ENCODE measurements at regions not wholly inside any gene's neighbourhood (a gene's known extent, or its start where the extent isn't known, plus 50 kb on each side); places are given as distances from the start of the nearest gene placed in this dataset.

- TF ChIP-seq POLR2A (IDR thresholded peaks at IDR 0.05; ENCODE audit: low read depth, low read length), result no peak
- TF ChIP-seq CTCF (IDR thresholded peaks at IDR 0.05; ENCODE audit: extremely low read depth in 1 of 2, insufficient read depth in 1 of 2, low read depth in 1 of 2, low read length in 2 of 2), result no peak
These were observed 230.2 kb upstream of the TLE4 start for GRCh38 chr9:79341561-79341960.
